Fibroblast of skin of right biceps (primary cell): ENCODE measurements at regions not wholly inside any gene's neighbourhood (a gene's known extent, or its start where the extent isn't known, plus 50 kb on each side); places are given as distances from the start of the nearest gene placed in this dataset.
"Not testable (repeated sequence)": the region's sequence is repeated elsewhere in the genome, so short reads cannot be mapped to it uniquely, and the experiment has no call there.

Experiments used
- DNase-seq: peaks from one replicate; pipeline ENCODE4 v3.0.0-alpha.2; 2013

DNA sequence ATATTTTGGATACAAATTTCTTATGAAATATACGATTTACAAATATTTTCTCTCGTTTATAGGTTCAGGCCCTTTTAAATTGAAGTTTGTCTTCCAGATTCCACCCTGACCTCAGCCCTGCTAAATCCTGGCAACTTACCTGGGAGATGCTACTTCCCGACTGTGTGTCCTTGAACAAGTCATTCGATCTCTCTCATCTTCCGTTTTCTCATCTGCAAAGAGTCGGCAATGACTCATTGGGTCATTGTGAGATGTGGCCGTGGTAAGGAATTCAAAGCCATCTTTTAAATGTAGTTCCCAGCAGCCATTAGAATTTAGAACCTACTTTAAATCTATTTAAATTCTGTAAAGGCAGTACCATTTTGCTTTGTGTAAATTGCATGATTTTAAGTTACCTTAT is 72.5 kb downstream of the LHX2 start:
- no peak for DNase-seq

DNA sequence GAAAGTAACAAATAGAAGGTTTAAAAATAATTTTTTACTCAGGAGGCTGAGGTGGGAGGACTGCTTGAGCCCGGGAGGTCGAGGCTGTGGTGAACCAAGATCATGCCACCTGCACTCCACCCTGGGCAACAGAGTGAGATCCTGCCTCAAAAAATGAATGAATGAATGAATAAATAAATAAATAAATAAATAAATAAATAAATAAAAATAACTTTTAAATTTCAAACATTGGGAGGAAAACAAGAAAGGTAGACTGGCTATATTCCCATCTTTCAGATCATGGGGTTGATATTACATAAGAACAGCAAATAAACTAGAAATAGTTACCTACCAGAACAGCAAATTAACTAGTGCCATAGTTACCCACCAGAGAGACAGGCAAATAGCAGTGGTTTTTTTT is 75.7 kb downstream of the LHX2 start:
- no peak for DNase-seq

DNA sequence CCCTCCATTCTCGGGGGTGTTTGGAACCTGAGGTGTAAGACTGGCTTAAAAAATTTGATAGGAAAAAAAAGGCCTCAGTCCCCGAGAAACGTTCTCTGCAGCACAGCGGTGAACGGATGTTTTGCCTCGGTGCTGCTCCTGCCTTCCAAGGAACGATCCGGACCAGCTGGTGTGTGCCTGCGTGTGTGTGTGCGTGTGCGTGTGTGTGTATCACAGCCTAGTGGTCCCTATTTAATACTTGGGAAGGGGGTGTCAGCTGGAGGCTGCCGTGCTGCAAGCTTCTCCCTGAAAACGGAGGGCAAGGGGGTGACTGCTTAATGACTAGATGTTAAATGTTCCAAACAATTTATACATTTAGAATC is 76.9 kb downstream of the LHX2 start:
- DNase-seq, result no peak

DNA sequence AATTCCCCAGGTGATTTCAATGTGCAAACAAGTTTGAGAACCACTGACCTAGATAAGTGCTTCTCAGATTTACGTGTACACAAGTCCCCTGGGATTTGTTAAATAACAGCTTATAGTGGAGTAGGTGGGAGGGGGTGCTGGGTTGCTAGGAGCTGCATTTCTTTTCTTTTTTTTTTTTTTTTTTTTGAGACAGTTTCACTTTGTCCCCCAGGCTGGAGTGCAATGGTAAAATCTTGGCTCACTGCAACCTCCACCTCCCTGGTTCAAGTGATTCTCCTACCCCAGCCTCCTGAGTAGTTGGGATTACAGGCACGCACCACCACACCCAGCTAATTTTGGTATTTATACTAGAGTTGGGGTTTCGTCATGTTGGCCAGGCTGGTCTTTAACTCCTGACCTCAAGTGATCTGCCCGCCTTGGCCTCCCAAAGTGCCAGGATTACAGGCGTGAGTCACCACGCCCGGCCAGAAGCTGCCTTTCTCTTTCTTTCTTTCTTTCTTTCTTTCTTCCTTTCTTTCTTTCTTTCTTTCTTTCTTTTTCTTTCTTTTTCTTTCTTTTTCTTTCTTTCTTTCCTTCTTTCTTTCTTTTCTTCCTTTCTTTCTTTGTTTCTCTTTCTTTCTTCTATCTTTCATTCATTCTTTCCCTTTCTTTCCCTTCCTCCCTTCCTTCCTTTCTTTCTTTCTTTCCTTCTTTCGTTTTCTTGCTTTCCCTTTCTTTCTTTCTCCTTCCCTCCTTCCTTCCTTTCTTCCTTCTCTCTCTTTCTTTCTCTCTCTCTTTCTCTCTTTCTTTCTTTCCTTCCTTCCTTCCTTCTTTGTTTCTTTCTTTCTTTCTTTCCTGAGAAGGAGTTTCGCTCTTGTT is 78.3 kb downstream of the LHX2 start:
- DNase-seq, result not testable (repeated sequence)

DNA sequence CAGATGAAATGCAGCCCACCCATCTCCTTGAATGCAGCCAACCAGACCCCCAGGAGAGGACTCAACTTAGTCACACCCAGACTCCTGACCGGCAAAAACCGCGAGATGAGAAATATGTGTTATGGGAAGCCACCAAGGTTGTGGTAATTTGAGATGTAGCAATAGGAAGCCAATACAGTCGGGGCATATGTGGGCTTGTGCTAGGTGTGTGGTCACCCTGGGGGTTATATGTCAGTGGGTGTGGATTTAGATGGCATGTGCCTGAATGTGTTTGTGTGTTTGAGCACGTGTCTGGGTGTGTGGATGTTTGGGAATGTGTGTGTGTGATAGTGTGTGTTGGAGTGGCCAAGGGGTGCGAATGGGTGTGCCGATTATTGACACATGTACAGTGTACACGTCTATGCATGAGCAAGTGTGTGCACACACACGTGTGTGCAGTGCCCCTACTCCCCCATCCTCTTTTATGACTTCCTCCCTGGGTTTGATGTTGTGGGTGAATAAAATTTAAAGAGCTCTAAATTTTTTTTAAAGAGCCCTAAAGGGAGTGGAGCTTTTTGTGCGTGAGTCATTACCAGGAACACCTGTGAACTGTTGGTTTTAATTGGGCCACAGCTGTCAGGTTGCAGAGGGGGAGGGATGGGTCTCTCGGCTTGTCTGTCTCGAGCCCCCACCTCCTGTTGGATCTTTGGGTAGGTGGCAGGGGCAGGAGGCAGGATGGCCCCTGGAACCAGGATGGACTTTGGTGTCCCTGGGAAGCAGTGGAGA is 86.8 kb downstream of the LHX2 start:
- DNase-seq, result peak; percentile 23

DNA sequence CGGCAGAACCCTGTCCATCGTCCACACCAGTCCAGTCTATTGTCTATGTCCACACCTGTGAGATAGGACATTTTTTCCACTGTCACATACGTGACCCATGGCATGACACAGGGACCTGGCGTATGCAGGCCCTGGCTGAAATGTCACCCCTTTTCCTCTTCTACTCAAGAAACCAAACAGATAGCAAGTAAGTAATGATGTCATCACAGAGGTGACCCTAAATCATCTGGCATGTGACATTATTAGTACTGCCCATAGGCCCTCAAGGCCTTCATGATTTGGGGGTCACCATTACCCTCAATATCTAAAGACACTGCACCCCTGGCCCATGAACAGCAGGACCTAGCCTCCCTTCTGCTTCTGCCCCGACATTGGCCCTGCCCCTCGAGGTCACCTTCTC is 88.3 kb downstream of the LHX2 start:
- DNase-seq, result no peak

DNA sequence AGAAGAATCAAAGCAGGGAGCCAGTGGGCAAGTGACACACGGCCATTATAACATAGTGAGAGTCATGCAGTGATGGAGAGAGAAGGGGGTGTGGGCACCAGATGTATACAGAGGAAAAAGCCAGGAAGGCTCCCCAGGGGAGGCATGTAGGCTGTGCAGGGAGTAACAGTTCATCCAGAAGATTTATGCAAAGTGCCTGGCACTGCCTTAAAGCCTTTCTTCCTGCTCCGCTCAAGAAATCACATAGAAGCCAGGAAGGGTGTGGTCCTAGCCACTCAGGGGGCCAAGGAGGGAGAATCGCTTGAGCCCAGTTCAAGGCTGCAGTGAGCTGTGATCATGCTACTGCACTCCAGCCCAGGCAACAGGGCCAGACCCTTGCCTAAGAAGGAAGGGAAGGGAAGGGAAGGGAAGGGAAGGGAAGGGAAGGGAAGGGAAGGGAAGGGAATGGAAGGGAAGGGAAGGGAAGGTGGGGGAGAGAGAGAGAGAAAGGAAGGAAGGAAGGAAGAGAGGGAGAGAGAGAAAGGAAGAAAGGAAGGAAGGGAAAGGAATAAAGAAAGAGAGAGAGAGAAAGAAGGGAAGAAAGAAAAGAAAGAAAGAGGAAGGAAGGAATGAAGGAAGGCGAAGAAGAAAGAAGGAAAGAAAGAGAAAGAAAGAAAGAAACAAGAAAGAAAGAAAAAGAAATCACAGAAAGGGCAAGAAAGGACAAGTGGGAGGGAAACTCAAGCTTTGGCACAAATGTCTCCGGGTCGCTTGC is 89.8 kb downstream of the LHX2 start:
- DNase-seq, result no peak

DNA sequence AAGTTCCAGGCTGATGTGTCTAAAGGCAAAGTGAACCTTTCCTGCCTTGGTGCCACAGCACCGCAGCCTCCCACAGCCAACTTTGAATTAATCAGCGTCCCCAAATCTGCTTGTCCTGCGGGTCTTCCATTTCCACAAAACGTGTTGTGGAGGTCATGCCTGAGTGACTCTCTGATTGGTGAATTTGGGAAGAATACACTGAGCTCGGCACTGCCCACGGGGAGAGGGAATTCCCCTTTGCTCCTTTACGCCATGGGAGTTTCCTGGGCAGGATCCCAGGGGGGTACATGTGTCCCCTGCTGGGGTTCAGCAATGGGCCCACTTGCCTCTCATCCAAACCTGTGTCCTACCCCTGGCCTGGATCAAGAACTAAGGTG is 90.4 kb downstream of the LHX2 start:
- DNase-seq, result no peak

DNA sequence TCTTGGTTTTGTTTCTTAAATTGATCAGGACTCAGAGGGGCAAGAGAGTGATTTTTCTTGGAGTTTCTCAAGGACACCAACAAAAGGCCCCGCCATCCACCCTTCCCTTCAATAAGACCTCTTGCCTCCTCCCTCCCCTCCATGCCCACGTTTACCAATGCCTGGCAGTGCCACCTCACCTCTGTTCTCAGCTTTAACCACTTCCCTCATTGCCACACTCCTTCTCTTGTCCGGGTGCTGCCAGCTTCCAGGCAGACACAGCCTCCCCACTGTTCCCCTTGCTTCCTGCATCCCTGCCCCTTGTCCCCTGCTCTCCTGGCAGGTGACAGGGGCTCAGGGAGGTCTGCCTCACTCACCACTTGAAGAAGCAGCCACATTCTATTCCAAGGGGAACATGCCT is 90.8 kb downstream of the LHX2 start:
- no peak for DNase-seq

DNA sequence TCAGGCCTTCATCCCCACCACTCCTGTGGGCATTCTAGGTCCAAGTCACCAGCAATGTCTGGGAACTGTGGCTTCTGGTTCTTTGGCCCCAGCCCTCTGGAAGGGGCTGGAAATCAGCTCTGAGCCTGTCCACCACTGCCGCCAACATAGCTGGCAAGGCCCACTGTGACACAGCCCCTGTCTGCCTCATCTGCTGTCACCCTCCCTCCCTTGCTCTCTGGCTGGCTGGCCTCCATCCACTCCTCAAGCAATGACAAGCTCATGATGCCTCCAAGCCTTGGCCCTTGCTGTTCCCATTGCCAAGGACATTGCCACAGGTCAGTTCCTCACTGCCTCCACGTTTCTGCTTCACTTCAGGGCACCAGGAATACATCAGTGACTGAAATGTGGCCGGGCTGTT is 93.7 kb downstream of the LHX2 start:
- DNase-seq, result no peak

DNA sequence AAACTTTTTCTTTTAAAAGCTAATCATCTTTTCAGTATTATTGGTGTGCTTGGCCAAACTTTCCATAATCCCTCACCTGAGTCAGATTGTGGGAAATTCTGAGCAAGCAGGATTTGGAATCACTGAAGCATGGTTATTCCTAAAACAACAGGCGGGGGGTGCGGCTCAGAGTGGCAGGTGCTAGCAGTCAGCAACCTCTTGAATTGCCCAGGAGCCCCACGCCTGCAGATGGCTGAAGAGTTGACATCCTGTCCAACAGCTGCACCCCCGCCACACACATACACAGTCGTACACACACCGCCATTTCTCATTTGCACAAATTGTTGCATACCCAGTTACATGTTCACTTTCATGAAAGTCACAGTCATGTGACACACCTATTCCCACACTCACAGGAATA is 96.6 kb downstream of the LHX2 start:
- no peak for DNase-seq

DNA sequence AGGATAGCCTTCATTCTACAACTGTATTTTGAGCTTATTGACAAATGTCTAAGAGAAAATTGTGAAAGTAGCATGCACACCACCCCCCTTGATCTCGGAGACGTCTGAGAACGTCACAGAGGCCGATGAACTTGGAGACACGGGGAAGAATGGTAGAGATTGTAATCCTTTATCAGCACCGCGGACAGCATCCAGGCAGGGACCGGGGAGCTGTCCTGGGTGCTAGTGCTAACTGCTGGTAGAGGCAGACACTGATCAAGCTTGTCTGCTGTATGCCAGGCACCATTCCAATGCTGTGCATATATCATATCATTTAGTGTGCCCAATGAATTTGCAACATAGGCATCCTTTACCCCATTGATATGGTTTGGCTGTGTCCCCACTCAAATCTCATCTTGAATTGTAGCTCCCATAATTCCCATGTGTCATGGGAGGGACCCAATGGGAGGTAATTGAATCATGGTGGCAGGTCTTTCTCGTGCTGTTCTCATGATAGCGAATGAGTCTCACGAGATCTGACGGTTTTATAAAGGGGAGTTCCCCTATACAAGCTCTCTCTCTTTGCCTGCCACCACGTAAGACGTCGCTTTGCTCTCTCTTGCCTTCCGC is 98.8 kb downstream of the LHX2 start:
- DNase-seq, result peak; percentile 71

DNA sequence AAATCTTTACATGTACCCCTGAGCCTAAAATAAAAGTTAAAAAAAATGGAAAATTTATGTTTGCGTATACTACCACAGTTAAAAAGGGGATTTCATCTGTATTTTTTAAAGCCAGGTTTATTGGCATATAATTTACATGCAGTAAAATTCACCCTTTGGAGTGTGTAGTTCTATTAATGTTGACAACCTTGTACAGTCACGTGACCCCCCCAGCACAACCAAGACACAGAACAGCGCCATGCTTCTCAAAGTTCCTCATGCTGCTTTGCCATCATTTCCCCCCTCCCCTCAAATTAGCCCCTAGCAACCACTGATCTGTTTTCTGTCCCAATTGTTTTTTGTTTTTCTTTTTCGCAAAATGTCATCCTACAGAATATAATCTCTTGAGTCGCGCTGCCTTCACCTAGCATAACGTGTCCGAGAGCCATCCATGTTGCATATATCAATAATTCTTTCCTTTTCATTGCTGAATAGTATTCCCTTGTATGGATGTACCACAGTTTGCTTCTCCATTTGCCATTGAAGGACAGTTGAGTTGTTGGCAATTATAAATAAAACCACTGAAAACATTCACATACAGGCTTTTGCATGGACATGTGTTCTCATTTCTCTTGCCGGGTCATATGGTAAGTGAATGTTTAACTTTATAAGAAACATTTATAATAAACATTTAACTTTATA is 105.3 kb downstream of the LHX2 start:
- DNase-seq, result no peak

DNA sequence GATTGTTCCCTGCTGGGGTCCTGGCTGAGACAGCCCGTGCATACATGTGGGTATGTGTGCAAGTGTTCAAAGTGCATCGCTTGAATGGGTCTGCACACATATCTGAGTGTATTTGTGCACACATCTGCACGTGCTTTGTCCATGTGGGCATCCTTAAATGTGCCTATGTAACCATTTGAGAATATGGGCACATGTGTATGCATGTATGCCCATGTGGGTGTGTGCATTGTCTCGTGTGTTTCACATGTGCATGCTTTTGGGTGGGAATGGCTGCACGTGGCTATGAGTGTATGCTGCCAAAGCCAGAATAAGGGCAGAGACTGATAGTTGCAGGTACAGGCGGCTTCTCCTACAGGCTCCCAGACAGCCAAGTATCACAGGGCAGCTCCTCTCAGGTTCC is 107.3 kb downstream of the LHX2 start:
- DNase-seq, result no peak

DNA sequence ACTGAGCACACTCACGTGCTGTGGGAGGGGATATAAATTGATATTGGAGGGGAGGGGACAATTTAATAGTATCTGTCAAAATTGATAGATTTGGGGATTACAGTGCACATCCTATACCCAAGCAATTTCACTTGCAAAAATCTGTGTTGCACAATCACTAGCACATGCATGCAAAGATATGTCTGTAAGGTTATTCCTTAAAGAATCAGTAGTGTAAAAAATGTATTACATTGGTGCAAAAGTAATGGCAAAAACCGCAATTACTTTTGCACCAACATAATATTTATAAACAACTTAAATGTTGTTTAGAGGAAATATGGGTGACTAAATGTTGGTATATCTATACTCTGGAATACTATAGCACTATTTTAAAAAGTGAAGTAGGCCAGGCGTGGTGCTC is 108.7 kb downstream of the LHX2 start:
- DNase-seq, result no peak

DNA sequence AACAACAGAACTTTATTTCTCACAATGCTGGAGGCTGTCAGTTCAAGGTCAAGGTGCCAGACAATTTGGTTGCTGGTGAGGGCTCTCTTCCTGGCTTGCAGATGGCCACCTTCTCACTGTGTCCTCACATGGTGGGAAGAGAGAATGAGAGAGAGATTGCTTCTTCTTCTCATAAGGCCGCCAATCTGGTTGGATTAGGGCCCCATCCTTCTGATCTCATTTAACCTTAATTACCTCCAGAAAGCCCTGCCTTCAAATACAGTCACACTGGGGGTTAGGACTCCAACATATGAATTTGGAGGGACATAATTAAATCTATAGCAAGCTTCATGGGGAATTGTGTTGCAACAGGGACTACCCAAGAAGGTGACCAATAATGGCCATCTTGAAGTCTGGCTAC is 110.2 kb downstream of the LHX2 start:
- no peak for DNase-seq

DNA sequence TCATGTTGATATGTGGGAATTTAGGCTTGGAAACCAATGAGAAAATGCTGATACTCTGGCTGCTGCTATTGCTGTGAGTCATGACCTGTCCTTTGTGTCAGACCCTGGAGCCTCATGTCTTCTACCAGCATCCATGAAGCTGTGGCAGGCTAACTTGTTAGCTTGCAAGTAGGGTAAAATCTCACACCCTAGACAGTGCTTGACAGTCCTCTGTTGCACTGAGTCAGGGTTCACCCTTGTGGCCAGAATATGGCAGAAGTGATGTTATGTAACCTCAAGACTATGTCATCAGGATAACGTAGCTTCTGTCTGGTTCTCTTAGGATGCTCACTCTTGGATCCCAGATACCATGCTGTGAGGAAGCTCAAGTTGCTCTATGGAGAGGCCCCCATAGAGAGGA is 110.8 kb downstream of the LHX2 start:
- DNase-seq, result peak; percentile 16

DNA sequence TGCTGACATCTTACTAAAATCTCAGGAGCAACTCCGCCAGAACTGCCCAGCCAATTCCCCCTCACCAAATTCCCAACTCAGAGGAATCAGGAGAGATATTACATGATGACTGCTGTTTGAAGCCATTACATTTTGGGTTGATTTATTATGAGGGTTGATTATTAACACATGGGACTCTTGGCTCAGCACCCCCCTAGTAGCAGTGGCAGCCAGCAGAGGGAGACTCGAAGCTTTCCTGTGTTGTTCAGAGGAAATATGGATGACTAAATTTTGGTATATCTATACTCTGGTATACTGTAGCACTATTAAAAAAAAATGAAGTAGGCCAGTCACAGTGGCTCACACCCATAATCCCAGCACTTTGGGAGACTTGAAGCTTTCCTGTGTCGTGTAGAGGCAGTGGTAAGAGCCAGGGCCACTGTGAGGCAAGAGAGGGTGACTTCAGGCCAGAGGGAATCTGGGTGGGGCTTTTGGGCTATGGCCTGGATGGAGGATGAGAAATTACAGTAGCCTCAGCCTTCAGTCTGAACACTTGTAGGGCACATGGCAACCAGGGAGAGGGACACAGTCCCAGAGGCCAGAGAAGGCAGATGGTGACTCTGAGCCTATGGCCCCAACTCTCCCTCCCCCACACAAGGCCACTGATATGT is 111.4 kb downstream of the LHX2 start:
- DNase-seq, result peak; percentile 70

DNA sequence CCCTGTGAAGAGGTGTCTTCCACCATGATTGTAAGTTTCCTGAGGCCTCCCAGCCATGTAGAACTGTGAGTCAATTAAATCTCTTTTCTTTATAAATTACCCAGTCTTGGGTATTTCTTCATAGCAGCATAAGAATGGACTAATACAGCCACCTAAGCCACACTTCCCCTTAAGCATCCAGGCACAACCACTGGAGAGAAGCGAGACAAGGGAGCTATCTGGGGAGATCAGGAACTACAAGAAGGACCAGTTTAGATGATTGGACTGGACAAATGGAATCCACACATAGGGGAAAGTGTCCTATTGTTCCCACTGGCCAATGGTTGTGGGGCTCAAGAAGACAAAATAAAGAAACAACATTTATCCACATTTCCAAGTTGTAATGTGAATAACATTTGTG is 112.1 kb downstream of the LHX2 start:
- not testable (repeated sequence) for DNase-seq

DNA sequence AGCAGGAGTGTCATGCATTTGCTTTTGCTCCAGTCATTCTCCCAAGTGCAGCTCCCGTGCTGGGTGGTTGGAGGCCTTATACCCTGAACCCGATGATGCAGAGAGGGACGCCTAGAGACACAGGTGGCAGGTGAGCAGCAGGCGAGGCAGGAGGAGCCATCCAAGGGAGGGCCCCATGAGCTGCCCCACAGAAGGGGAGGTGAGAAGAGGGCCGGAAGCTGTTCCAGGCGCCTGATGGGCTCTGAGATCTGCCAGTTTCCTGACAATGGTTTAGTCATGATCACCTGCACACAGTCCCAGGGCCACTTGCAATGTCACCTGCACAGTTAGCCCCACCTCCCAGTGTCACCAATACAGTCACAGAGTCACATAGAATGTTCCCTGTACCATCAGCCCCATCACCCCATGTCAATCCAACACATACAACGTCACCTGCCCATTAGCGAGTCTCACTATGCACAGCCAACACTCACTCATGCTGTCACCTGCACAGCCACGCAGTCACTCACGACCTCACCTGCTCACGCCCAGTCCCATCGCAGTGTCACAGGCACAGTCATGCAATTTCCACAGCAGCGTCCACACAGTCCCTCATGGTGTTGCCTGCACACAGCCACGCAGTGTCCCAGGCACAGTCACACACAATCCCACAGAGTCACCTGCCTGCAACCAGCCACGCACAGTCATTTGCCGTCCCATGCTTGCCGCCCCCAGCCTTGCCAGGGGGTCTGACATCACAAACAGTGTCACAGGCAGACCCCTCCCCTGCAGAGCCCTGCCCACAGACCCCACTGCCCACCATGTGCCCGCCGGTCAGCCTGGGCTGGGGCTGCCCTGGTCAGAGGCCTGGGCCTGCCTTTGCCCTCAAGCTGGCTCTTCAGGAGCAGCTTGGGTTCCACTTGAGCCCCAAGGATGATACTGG is 113.4 kb downstream of the LHX2 start:
- no peak for DNase-seq

DNA sequence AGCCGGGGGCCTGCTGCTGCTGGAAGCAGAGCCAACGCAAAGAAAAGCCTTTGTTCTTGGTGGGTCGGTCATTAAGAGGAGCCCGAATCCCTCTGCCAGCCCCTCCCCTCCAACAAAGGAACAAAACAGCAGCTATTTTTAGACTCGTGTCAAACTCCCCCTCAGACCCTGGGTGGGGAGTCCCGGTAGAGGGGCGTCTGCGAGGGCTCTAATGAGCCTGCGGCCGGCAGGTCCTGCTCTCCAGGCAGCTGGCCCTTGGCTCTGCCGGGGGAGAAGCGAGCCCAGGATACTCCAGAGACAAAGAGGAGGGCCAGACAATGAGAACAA is 114.0 kb downstream of the LHX2 start:
- no peak for DNase-seq
